ENCODE measurements at regions not wholly inside any gene's neighbourhood (a gene's known extent, or its start where the extent isn't known, plus 50 kb on each side); places are given as distances from the start of the nearest gene placed in this dataset.
A peak's percentile ranks its signal among the peaks of the same experiment; 100 is the strongest.
"Not testable (repeated sequence)": the region's sequence is repeated elsewhere in the genome, so short reads cannot be mapped to it uniquely, and the experiment has no call there.

GRCh38 chr13:44141725-44142539 lies 231.7 kb upstream of the SERP2 start:
- no peaks in the 10 kb centered on the region; a peak in 1 of 22 replicates for H3K9me3 ChIP-seq (replicated peaks in 1 of 11)
- peaks cover 52 to 61% (median 56%) of the 10 kb centered on the region in 10 experiments for H3K4me1 ChIP-seq
- peak overlapping the region; percentile 77 to 96 (median 91) for H3K4me2 ChIP-seq
- no peaks in the 10 kb centered on the region for H3K36me3 ChIP-seq
- H3K27me3 ChIP-seq: no peaks in the 10 kb centered on the region
- no peak for TF ChIP-seq Cebpa-rat (IDR thresholded peaks at IDR 0.05)
- H3K9ac ChIP-seq: peak overlapping the region; percentile 84 to 94 (median 90)
- H3K4me3 ChIP-seq: peak overlapping the region; percentile 56 to 72 (median 64)
- peak overlapping the region; percentile 89 to 96 (median 93) for H3K27ac ChIP-seq
- no peaks in the 10 kb centered on the region for H4K20me1 ChIP-seq

- TF ChIP-seq Cebpa-rat (IDR thresholded peaks at IDR 0.05): no peak
- Histone ChIP-seq H3K4me3 (peak overlapping the region; percentile 39 to 67 (median 59)), H3K27me3 (no peaks in the 10 kb centered on the region)
Measured at GRCh38 chr13:44142540-44142867, 231.1 kb upstream of the SERP2 start.

GRCh38 chr13:44142941-44143665 lies 230.5 kb upstream of the SERP2 start:
- peak overlapping the region; percentile 61 to 89 (median 77) for H3K4me2 ChIP-seq
- H3K27ac ChIP-seq: peak overlapping the region in 6 of 11 experiments; percentile 57 to 76 (median 74); a peak in 10 of 22 replicates
- peak overlapping the region in 6 of 10 experiments; percentile 50 to 67 (median 60); a peak in 10 of 20 replicates for H3K4me3 ChIP-seq
- no peaks in the 10 kb centered on the region for H4K20me1 ChIP-seq
- H3K9ac ChIP-seq: peak overlapping the region in 7 of 11 experiments; percentile 77 to 92 (median 81); a peak in 9 of 22 replicates
- no peak; a peak in 1 of 22 replicates for TF ChIP-seq Cebpa-rat (IDR thresholded peaks at IDR 0.05)
- no peaks in the 10 kb centered on the region for H3K27me3 ChIP-seq
- peaks cover 61 to 69% (median 67%) of the 10 kb centered on the region in 10 experiments for H3K4me1 ChIP-seq
- H3K36me3 ChIP-seq: no peaks in the 10 kb centered on the region
- H3K9me3 ChIP-seq (replicated peaks in 1 of 11): no peaks in the 10 kb centered on the region; a peak in 2 of 22 replicates

More at GRCh38 chr13:44142540-44142867, 231.1 kb upstream of the SERP2 start:
- Histone ChIP-seq H3K27ac (peak overlapping the region; percentile 57 to 84 (median 73)), H3K9ac (peak overlapping the region; percentile 74 to 92 (median 79)), H4K20me1 (no peaks in the 10 kb centered on the region), H3K4me2 (peak overlapping the region; percentile 61 to 89 (median 77)), H3K36me3 (no peaks in the 10 kb centered on the region), H3K9me3 (replicated peaks in 1 of 11) (no peaks in the 10 kb centered on the region; a peak in 2 of 22 replicates), H3K4me1 (peaks cover 58 to 64% (median 61%) of the 10 kb centered on the region in 10 experiments)

- peaks cover 0 to 5% (median 0%) of the 10 kb centered on the region in 11 experiments; a peak in 2 of 22 replicates for H3K9me3 ChIP-seq (replicated peaks in 1 of 11)
- H3K27me3 ChIP-seq: no peaks in the 10 kb centered on the region
- H3K4me2 ChIP-seq: peak overlapping the region; percentile 54 to 89 (median 77)
- TF ChIP-seq Cebpa-rat (IDR thresholded peaks at IDR 0.05): no peak
- peak overlapping the region in 3 of 11 experiments; percentile 23 to 39 (median 31); a peak in 2 of 22 replicates for H3K9ac ChIP-seq
- H3K4me1 ChIP-seq: peaks cover 54 to 73% (median 69%) of the 10 kb centered on the region in 10 experiments
- no peaks in the 10 kb centered on the region for H3K36me3 ChIP-seq
- H4K20me1 ChIP-seq: no peaks in the 10 kb centered on the region
- H3K4me3 ChIP-seq: no peak overlapping the region
- H3K27ac ChIP-seq: peak overlapping the region in 9 of 11 experiments; percentile 32 to 78 (median 67); a peak in 19 of 22 replicates
Measured at GRCh38 chr13:44146138-44146537, 227.5 kb upstream of the SERP2 start.

GRCh38 chr13:44147233-44147632 lies 226.4 kb upstream of the SERP2 start:
- no peak for TF ChIP-seq Cebpa-rat (IDR thresholded peaks at IDR 0.05)
- no peaks in the 10 kb centered on the region for H3K36me3 ChIP-seq
- H3K4me2 ChIP-seq: peak overlapping the region in 10 of 11 experiments; percentile 54 to 87 (median 75); a peak in 19 of 22 replicates
- H3K4me1 ChIP-seq: peaks cover 49 to 67% (median 64%) of the 10 kb centered on the region in 10 experiments
- H3K9ac ChIP-seq: no peak overlapping the region; a peak in 1 of 22 replicates
- no peaks in the 10 kb centered on the region for H3K27me3 ChIP-seq
- H3K4me3 ChIP-seq: no peak overlapping the region
- H3K9me3 ChIP-seq (replicated peaks in 1 of 11): peaks cover 0 to 5% (median 0%) of the 10 kb centered on the region in 11 experiments; a peak in 2 of 22 replicates
- peak overlapping the region in 4 of 11 experiments; percentile 53 to 78 (median 70); a peak in 5 of 22 replicates for H3K27ac ChIP-seq
- no peaks in the 10 kb centered on the region for H4K20me1 ChIP-seq

GRCh38 chr13:44147648-44148047 lies 226.0 kb upstream of the SERP2 start:
- peak overlapping the region in 9 of 11 experiments; percentile 54 to 87 (median 73); a peak in 17 of 22 replicates for H3K4me2 ChIP-seq
- H3K9ac ChIP-seq: no peak overlapping the region
- peaks cover 0 to 5% (median 0%) of the 10 kb centered on the region in 11 experiments; a peak in 2 of 22 replicates for H3K9me3 ChIP-seq (replicated peaks in 1 of 11)
- no peaks in the 10 kb centered on the region for H4K20me1 ChIP-seq
- H3K4me3 ChIP-seq: no peak overlapping the region
- H3K27ac ChIP-seq: peak overlapping the region in 3 of 11 experiments; percentile 67 to 78 (median 74); a peak in 4 of 22 replicates
- peaks cover 47 to 63% (median 61%) of the 10 kb centered on the region in 10 experiments for H3K4me1 ChIP-seq
- H3K36me3 ChIP-seq: no peaks in the 10 kb centered on the region
- no peak for TF ChIP-seq Cebpa-rat (IDR thresholded peaks at IDR 0.05)
- no peaks in the 10 kb centered on the region for H3K27me3 ChIP-seq

GRCh38 chr13:44148159-44148914 lies 225.3 kb upstream of the SERP2 start:
- H3K36me3 ChIP-seq: no peaks in the 10 kb centered on the region
- H3K9me3 ChIP-seq (replicated peaks in 1 of 11): peaks cover 0 to 5% (median 0%) of the 10 kb centered on the region in 11 experiments; a peak in 2 of 22 replicates
- no peak for TF ChIP-seq Cebpa-rat (IDR thresholded peaks at IDR 0.05)
- peaks cover 40 to 60% (median 58%) of the 10 kb centered on the region in 10 experiments for H3K4me1 ChIP-seq
- H3K9ac ChIP-seq: no peak overlapping the region
- no peak overlapping the region for H3K4me3 ChIP-seq
- H3K27ac ChIP-seq: no peak overlapping the region; a peak in 1 of 22 replicates
- no peaks in the 10 kb centered on the region for H4K20me1 ChIP-seq
- no peaks in the 10 kb centered on the region for H3K27me3 ChIP-seq
- peak overlapping the region in 8 of 11 experiments; percentile 54 to 83 (median 72); a peak in 12 of 22 replicates for H3K4me2 ChIP-seq

GRCh38 chr13:44149231-44149630 lies 224.4 kb upstream of the SERP2 start:
- not testable (repeated sequence) for H3K4me2 ChIP-seq; H4K20me1 ChIP-seq; H3K9ac ChIP-seq; H3K27ac ChIP-seq; H3K27me3 ChIP-seq; H3K9me3 ChIP-seq (replicated peaks in 1 of 11); H3K4me3 ChIP-seq; H3K36me3 ChIP-seq
- H3K4me1 ChIP-seq: peaks cover 31 to 59% (median 54%) of the 10 kb centered on the region in 10 experiments
